ENCODE measurements at regions not wholly inside any gene's neighbourhood (a gene's known extent, or its start where the extent isn't known, plus 50 kb on each side); places are given as distances from the start of the nearest gene placed in this dataset.
A peak's percentile ranks its signal among the peaks of the same experiment; 100 is the strongest.

- TF ChIP-seq POLR2A (IDR thresholded peaks at IDR 0.05; ENCODE audit: extremely low read depth, insufficient read length) (no peak), MYC (IDR thresholded peaks at IDR 0.05; ENCODE audit: low read depth, low read length) (no peak), MAX (IDR thresholded peaks at IDR 0.05; ENCODE audit: low read depth, low read length) (no peak), CTCF (IDR thresholded peaks at IDR 0.05; ENCODE audit: low read depth, low read length) (no peak)
- DNase-seq (ENCODE audit: low read depth): no peak
- H3K4me3 ChIP-seq (ENCODE audit: low read depth, low read length): no peak overlapping the region
Observed at GRCh38 chr7:18268571-18268970, 227.0 kb upstream of the HDAC9 start.

GRCh38 chr7:18276380-18276779 is 219.2 kb upstream of the HDAC9 start:
- no peak for TF ChIP-seq CTCF (IDR thresholded peaks at IDR 0.05; ENCODE audit: low read depth, low read length)
- no peak for TF ChIP-seq POLR2A (IDR thresholded peaks at IDR 0.05; ENCODE audit: extremely low read depth, insufficient read length)
- TF ChIP-seq MAX (IDR thresholded peaks at IDR 0.05; ENCODE audit: low read depth, low read length): no peak
- TF ChIP-seq MYC (IDR thresholded peaks at IDR 0.05; ENCODE audit: low read depth, low read length): no peak
- no peak for DNase-seq (ENCODE audit: low read depth)
- H3K4me3 ChIP-seq (ENCODE audit: low read depth, low read length): no peak overlapping the region

- no peak overlapping the region for H3K4me3 ChIP-seq (ENCODE audit: low read depth, low read length)
- DNase-seq (ENCODE audit: low read depth): no peak
- TF ChIP-seq POLR2A (IDR thresholded peaks at IDR 0.05; ENCODE audit: extremely low read depth, insufficient read length): no peak
- TF ChIP-seq MAX (IDR thresholded peaks at IDR 0.05; ENCODE audit: low read depth, low read length): no peak
- TF ChIP-seq CTCF (IDR thresholded peaks at IDR 0.05; ENCODE audit: low read depth, low read length): no peak
- no peak for TF ChIP-seq MYC (IDR thresholded peaks at IDR 0.05; ENCODE audit: low read depth, low read length)
Observed at GRCh38 chr7:18278316-18278715, 217.2 kb upstream of the HDAC9 start.

- TF ChIP-seq POLR2A (IDR thresholded peaks at IDR 0.05; ENCODE audit: extremely low read depth, insufficient read length) (no peak), MYC (IDR thresholded peaks at IDR 0.05; ENCODE audit: low read depth, low read length) (no peak), CTCF (IDR thresholded peaks at IDR 0.05; ENCODE audit: low read depth, low read length) (no peak), MAX (IDR thresholded peaks at IDR 0.05; ENCODE audit: low read depth, low read length) (no peak)
- H3K4me3 ChIP-seq (ENCODE audit: low read depth, low read length): no peak overlapping the region
- DNase-seq (ENCODE audit: low read depth): peak; percentile 34
Observed at GRCh38 chr7:18283045-18283444, 212.5 kb upstream of the HDAC9 start.

- H3K4me3 ChIP-seq (ENCODE audit: low read depth, low read length): no peak overlapping the region
- TF ChIP-seq MYC (IDR thresholded peaks at IDR 0.05; ENCODE audit: low read depth, low read length) (no peak), CTCF (IDR thresholded peaks at IDR 0.05; ENCODE audit: low read depth, low read length) (no peak), POLR2A (IDR thresholded peaks at IDR 0.05; ENCODE audit: extremely low read depth, insufficient read length) (no peak), MAX (IDR thresholded peaks at IDR 0.05; ENCODE audit: low read depth, low read length) (no peak)
- no peak for DNase-seq (ENCODE audit: low read depth)
Observed at GRCh38 chr7:18287482-18287881, 208.1 kb upstream of the HDAC9 start.

All from NB4 (cell line).